ENCODE measurements at regions not wholly inside any gene's neighbourhood (a gene's known extent, or its start where the extent isn't known, plus 50 kb on each side); places are given as distances from the start of the nearest gene placed in this dataset.
A peak's percentile ranks its signal among the peaks of the same experiment; 100 is the strongest.

DNA sequence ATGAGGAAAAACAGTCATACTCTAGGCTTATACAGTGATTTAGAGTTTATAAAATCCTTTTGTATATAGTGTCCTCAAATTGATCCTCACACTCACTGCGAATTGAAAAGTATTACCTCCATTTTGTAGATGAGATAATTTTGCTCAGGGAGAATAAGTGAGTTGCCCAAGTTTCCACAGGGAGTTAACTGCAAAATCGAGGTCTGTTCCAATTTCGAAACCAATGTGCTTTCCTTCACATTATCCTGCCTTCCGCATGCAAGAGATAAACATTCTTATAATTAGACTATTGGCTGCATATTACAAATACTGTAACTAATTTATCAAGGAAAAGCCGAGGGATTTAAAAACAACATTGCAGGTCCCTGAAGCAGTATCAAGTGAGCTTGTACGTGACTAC is 667.0 kb downstream of the SQOR start:
- no peak overlapping the region for H3K27ac Mint-ChIP-seq
- intact Hi-C loops (cut with micrococcal nuclease), result no loop called here
- no peak for DNase-seq (ENCODE audit: low spot score)
- H3K4me1 Mint-ChIP-seq (ENCODE audit: low read depth), result no peaks in the 10 kb centered on the region
- no peak overlapping the region for H3K4me3 Mint-ChIP-seq
- no peaks in the 10 kb centered on the region for H3K36me3 Mint-ChIP-seq (ENCODE audit: low read depth)
- H3K27me3 Mint-ChIP-seq (ENCODE audit: insufficient read depth), result no peaks in the 10 kb centered on the region
- no peaks in the 10 kb centered on the region for H3K9me3 Mint-ChIP-seq

DNA sequence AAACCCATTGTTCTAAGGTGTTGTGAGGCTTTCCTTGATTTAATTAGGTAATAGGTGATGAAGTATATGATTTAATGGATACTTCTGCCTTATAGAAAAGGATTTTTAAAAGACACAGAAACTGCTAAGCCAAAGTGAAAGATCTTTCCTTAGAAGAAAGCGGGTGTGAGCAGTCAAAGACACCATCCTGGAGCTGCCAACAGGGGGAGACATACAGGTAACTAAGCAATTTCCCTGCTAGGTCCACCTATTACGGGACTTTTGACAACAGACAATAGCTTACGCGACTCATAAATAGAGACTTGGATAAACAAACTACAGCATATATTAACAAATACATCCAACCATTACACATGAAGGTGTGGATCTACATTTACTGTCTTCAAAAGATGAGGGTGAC is 669.5 kb downstream of the SQOR start:
- Mint-ChIP-seq H3K27ac (no peak overlapping the region), H3K27me3 (ENCODE audit: insufficient read depth) (no peaks in the 10 kb centered on the region), H3K4me1 (ENCODE audit: low read depth) (no peaks in the 10 kb centered on the region), H3K4me3 (no peak overlapping the region), H3K9me3 (no peaks in the 10 kb centered on the region), H3K36me3 (ENCODE audit: low read depth) (no peaks in the 10 kb centered on the region)
- intact Hi-C loops (cut with micrococcal nuclease), result no loop called here
- DNase-seq (ENCODE audit: low spot score), result no peak

DNA sequence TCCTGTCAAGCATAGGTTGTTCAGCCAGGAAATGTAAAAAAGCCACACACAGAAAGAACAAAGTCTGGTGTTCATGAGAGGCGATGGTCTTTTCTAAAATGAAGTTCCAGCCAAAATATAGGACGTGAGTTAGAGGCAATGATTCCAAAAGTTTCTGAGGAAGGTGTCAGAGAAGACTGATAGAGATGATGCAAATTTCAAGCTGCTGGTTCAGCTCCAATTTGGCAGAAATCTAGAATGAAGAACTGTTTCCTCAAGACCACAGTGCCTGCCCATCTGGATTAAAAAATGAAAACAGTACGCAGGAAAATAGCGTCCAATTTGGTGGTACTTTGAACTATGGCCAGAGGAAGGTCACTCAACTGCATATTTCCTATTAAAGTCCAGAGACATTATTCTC is 672.9 kb downstream of the SQOR start:
- no peaks in the 10 kb centered on the region for H3K36me3 Mint-ChIP-seq (ENCODE audit: low read depth)
- H3K4me1 Mint-ChIP-seq (ENCODE audit: low read depth), result no peaks in the 10 kb centered on the region
- DNase-seq (ENCODE audit: low spot score), result no peak
- intact Hi-C loops (cut with micrococcal nuclease), result no loop called here
- no peaks in the 10 kb centered on the region for H3K27me3 Mint-ChIP-seq (ENCODE audit: insufficient read depth)
- no peak overlapping the region for H3K4me3 Mint-ChIP-seq
- H3K27ac Mint-ChIP-seq, result no peak overlapping the region
- no peaks in the 10 kb centered on the region for H3K9me3 Mint-ChIP-seq

DNA sequence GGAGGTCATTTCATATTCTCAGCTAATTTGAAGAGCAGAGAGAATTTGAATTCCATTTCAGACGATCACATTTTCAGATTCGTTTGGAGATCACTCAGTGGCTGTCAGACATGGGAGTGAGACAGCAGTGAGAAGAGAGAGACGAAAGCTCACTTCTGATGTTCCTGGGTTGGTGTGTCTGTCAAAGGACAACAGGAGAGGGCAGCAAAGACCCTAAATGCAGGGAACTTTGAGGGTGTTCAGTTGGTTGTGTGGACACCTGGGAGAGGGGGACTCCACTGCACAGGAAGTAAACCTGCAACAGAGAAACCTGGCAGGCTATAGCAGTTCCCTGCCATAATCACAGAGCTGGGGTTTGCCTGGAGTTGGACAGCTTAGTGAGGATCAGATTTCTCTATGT is 675.1 kb downstream of the SQOR start:
- Mint-ChIP-seq H3K27ac (no peak overlapping the region), H3K9me3 (no peaks in the 10 kb centered on the region), H3K4me1 (ENCODE audit: low read depth) (no peaks in the 10 kb centered on the region), H3K36me3 (ENCODE audit: low read depth) (no peaks in the 10 kb centered on the region), H3K27me3 (ENCODE audit: insufficient read depth) (no peaks in the 10 kb centered on the region), H3K4me3 (no peak overlapping the region)
- intact Hi-C loops (cut with micrococcal nuclease), result no loop called here
- no peak for DNase-seq (ENCODE audit: low spot score)

DNA sequence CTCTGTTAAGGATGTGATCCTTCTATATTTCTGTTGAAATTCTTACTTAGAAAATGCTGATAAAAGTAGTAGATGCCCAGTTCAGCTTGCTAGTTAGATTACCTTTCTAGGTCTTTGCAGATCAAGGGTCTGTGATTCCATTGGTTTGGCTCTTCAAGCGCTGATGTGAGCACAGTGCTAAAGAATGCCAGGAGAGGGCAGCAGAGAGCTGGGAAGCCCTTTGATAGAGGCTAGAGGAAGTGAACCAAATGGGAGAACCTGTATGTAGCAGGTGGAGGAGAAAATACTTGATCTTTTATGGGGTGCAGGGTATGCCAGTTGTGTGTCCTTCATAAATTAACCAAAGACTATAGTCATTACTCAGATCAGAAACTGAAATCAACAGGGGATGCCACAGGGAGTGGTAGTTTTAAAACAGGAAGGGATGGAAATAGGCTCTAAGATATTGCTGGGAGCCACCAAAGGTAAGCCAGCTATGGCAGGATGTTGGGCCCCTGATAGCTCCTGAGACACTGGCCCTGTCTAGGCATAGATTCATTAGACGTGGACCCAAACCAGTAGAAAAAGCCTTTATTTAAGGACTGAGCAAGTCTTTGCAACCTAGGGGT is 677.4 kb downstream of the SQOR start:
- Mint-ChIP-seq H3K27me3 (ENCODE audit: insufficient read depth) (no peaks in the 10 kb centered on the region), H3K4me1 (ENCODE audit: low read depth) (no peaks in the 10 kb centered on the region), H3K27ac (no peak overlapping the region), H3K4me3 (no peak overlapping the region), H3K36me3 (ENCODE audit: low read depth) (no peaks in the 10 kb centered on the region), H3K9me3 (no peaks in the 10 kb centered on the region)
- peak; percentile 22 for DNase-seq (ENCODE audit: low spot score)
- intact Hi-C loops (cut with micrococcal nuclease), result loop anchor here (2.0 kb wide), 1 partner anchor 1677 kb away; no protein-coding TSS in a partner anchor

DNA sequence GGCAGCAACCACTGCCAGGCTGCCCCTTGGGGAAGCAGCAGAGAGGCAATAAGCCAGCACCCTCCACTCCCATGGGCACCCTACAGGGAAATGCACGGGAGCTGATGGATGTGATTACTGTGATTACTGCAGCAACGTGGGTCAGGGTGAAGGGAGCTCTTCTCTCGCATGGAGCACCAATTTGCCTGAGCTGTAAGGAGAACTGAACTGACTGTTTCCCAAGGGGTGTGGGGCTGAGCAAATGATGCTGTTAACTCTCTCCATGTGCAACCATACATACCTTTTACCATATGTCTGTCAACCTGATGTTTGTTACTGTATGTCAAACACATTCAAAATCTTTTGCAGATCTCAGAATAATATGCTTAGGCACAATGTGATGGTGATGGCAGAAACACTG is 680.6 kb downstream of the SQOR start:
- H3K4me1 Mint-ChIP-seq (ENCODE audit: low read depth), result no peaks in the 10 kb centered on the region
- H3K9me3 Mint-ChIP-seq, result no peaks in the 10 kb centered on the region
- no peak overlapping the region for H3K27ac Mint-ChIP-seq
- intact Hi-C loops (cut with micrococcal nuclease), result no loop called here
- H3K27me3 Mint-ChIP-seq (ENCODE audit: insufficient read depth), result no peaks in the 10 kb centered on the region
- no peaks in the 10 kb centered on the region for H3K36me3 Mint-ChIP-seq (ENCODE audit: low read depth)
- no peak overlapping the region for H3K4me3 Mint-ChIP-seq
- no peak for DNase-seq (ENCODE audit: low spot score)

DNA sequence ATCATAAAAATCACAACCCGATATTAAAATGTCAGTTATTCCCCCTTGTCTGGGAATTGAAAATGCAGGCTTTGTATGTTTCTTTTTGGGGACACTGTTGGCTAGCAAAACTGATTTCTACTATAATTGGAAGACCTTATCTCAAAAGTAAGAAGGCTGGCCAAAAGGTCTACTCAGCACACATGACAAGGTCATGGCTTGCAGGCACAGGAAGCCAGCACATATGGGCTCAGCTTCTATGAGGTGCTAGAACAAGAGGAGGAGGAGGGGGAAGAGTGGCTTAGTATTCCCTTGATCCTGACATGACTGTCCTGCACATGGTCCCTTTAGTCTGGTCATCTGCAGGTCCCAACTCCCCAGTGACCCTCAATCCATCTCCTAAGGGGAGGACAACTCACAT is 681.2 kb downstream of the SQOR start:
- no peak for DNase-seq (ENCODE audit: low spot score)

DNA sequence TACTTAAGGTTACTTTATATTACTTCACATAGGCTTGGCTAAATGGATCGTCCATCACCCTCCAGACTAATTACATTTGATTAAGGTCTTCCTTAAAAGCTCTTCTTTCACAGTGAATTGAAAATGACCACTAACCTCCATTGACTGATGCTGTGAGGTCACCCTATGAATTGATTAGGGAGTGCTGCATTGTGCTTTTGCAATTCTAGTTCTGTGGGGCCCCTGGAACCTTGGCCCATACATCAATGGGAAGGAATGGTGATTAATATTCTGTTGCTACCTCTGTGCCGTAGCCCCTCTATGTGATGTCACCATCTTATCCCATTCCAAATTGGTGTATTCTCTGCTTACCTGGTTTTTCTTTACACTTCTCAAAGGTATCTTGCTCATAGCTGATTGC is 682.2 kb downstream of the SQOR start:
- Mint-ChIP-seq H3K4me3 (no peak overlapping the region), H3K27me3 (ENCODE audit: insufficient read depth) (no peaks in the 10 kb centered on the region), H3K27ac (no peak overlapping the region), H3K9me3 (no peaks in the 10 kb centered on the region), H3K4me1 (ENCODE audit: low read depth) (no peaks in the 10 kb centered on the region), H3K36me3 (ENCODE audit: low read depth) (no peaks in the 10 kb centered on the region)
- DNase-seq (ENCODE audit: low spot score), result no peak
- intact Hi-C loops (cut with micrococcal nuclease), result no loop called here

More for the DNA sequence above, 681.2 kb downstream of the SQOR start:
- no peaks in the 10 kb centered on the region for H3K9me3 Mint-ChIP-seq
- no peaks in the 10 kb centered on the region for H3K27me3 Mint-ChIP-seq (ENCODE audit: insufficient read depth)
- no peaks in the 10 kb centered on the region for H3K4me1 Mint-ChIP-seq (ENCODE audit: low read depth)
- intact Hi-C loops (cut with micrococcal nuclease), result no loop called here
- no peaks in the 10 kb centered on the region for H3K36me3 Mint-ChIP-seq (ENCODE audit: low read depth)
- no peak overlapping the region for H3K4me3 Mint-ChIP-seq
- H3K27ac Mint-ChIP-seq, result no peak overlapping the region

DNA sequence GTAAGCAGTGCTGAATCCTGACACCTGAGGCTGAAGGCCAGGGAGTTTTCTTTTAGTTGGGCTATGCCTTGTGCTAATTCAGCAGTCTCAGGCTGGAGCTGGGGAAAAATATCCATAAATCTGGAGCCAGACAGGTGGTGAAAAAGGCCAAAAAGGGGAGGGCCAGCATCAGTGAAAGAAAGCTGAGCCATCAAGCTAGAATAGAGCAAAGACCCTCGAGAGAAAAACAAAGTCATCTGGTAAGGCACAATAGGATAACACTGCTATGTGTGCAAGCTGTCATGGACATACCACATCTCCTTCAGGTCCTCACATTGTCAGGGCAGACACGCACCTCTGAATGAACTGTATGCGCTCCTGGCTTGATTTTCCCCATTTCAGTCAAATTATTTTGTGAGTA is 687.9 kb downstream of the SQOR start:
- Mint-ChIP-seq H3K36me3 (ENCODE audit: low read depth) (no peaks in the 10 kb centered on the region), H3K4me1 (ENCODE audit: low read depth) (no peaks in the 10 kb centered on the region), H3K27ac (no peak overlapping the region), H3K27me3 (ENCODE audit: insufficient read depth) (no peaks in the 10 kb centered on the region), H3K9me3 (no peaks in the 10 kb centered on the region), H3K4me3 (no peak overlapping the region)
- no peak for DNase-seq (ENCODE audit: low spot score)
- intact Hi-C loops (cut with micrococcal nuclease), result no loop called here

DNA sequence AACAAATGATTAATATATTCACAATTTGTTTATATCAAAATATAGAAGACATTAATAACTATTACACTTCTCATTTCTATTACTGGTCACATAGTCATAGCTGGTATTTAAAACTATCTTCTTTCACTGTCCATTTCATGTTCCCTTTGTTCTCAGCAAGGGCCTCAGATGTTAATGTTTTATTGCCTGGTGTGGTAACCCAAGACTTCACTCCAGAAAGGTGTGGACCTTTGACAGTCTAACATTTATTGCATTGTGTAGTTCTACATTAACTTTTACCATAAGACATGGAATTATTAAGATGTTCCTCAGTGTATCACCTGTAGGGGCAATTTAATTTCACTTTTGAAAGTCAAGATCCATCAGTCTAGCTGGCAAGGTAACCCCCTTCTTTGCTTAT is 691.3 kb downstream of the SQOR start:
- no peaks in the 10 kb centered on the region for H3K36me3 Mint-ChIP-seq (ENCODE audit: low read depth)
- H3K9me3 Mint-ChIP-seq, result no peaks in the 10 kb centered on the region
- no peaks in the 10 kb centered on the region for H3K27me3 Mint-ChIP-seq (ENCODE audit: insufficient read depth)
- DNase-seq (ENCODE audit: low spot score), result no peak
- no peak overlapping the region for H3K27ac Mint-ChIP-seq
- H3K4me3 Mint-ChIP-seq, result no peak overlapping the region
- intact Hi-C loops (cut with micrococcal nuclease), result no loop called here
- no peaks in the 10 kb centered on the region for H3K4me1 Mint-ChIP-seq (ENCODE audit: low read depth)

DNA sequence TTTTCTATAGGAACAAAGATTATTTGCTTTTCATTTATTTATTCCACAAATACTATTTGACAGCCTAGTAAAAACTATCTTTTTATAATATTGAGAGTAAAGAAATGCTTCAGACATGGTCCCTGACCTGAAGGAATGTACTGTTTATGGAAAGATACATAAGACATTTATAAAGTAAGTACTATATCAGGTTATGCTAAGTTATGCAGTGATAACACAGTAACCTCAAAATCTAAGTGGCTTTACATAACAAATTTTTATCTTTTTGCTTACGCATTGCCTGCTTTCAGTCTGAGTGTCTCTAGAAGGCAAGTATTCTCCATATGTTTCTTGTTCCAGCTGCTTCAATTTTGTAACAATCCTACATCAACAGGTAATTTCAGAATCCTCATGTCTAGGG is 694.0 kb downstream of the SQOR start:
- Mint-ChIP-seq H3K4me3 (no peak overlapping the region), H3K36me3 (ENCODE audit: low read depth) (no peaks in the 10 kb centered on the region), H3K27ac (no peak overlapping the region), H3K4me1 (ENCODE audit: low read depth) (no peaks in the 10 kb centered on the region), H3K27me3 (ENCODE audit: insufficient read depth) (no peaks in the 10 kb centered on the region), H3K9me3 (no peaks in the 10 kb centered on the region)
- intact Hi-C loops (cut with micrococcal nuclease), result no loop called here
- DNase-seq (ENCODE audit: low spot score), result no peak

DNA sequence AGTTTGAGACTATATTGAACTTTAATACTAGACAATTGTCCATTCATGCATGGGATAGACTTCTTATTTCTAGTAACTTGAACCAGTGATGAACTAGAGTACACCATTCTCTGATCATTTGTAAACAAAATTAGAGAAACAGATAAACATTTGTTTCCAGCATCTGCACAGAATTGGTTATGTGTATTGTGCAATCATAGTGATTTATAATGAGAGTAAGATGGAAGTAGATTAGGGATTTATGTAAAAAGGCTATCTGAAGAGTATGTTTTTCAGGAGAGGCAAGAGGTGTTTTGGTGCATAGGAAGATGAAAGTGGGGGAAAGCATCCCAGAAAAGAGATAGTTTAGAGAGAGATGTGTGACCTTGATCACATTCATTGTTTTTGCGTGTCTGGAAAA is 695.0 kb downstream of the SQOR start:
- Mint-ChIP-seq H3K27me3 (ENCODE audit: insufficient read depth) (no peaks in the 10 kb centered on the region), H3K27ac (no peak overlapping the region), H3K36me3 (ENCODE audit: low read depth) (no peaks in the 10 kb centered on the region), H3K4me1 (ENCODE audit: low read depth) (no peaks in the 10 kb centered on the region), H3K9me3 (no peaks in the 10 kb centered on the region), H3K4me3 (no peak overlapping the region)
- DNase-seq (ENCODE audit: low spot score), result no peak
- intact Hi-C loops (cut with micrococcal nuclease), result no loop called here

DNA sequence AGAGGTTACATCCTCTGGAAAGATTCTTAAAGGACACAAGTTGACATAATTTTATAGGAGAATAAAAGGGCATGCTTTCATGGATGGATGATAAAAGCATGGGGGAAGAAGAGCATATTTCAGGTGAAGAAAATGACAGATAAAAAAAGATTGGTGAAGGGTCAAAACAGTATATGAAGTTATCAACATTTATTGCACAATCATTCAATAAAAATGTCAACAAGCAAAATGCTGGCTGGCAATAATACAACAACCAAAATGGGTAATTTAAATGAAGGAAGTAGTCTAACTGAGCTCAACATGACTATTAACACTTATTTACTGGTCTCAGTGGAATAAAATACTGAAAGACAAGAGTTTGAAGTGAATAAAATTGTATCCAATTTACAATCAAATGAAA is 696.7 kb downstream of the SQOR start:
- Mint-ChIP-seq H3K27ac (no peak overlapping the region), H3K4me1 (ENCODE audit: low read depth) (no peaks in the 10 kb centered on the region), H3K4me3 (no peak overlapping the region), H3K36me3 (ENCODE audit: low read depth) (no peaks in the 10 kb centered on the region), H3K27me3 (ENCODE audit: insufficient read depth) (no peaks in the 10 kb centered on the region), H3K9me3 (no peaks in the 10 kb centered on the region)
- intact Hi-C loops (cut with micrococcal nuclease), result no loop called here
- DNase-seq (ENCODE audit: low spot score), result no peak

DNA sequence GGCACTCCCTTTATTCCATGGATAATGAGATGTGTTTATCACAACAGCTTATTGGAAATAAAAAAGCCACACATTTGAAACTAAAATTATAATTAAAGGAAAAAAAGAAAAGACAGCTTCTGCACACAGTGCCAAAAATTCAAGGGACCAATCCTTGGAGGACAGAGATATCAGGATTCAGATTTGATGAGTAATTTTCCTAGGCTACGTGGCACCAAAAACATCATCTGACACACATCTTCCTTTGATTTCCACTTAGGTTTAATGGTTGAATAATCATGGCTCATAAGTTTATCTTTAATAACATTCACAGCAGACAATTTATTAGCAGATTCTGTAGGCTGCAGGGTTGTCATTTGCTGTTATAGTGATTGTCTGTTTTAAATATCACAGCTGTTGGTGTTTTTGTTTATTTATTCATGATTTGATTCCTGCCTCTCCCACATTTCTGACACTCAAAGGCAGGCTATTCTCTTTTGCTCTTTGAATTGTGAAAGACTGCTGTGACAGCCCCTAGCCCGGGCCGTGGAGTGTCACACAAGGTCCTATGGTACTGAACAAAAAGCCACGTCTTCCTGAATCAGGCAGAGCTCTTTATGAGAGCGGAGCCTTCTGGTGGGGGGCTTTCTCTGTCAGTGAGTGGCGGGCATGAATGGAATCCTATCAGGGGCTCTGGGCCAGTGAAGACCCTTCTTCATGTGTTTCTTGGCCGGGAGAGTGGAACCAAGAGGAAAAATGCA is 708.5 kb downstream of the SQOR start:
- Mint-ChIP-seq H3K9me3 (no peaks in the 10 kb centered on the region), H3K27me3 (ENCODE audit: insufficient read depth) (no peaks in the 10 kb centered on the region), H3K4me3 (no peak overlapping the region), H3K36me3 (ENCODE audit: low read depth) (no peaks in the 10 kb centered on the region), H3K27ac (no peak overlapping the region), H3K4me1 (ENCODE audit: low read depth) (no peaks in the 10 kb centered on the region)
- intact Hi-C loops (cut with micrococcal nuclease), result no loop called here
- no peak for DNase-seq (ENCODE audit: low spot score)
